NT2/D1 (cell line): ENCODE measurements at regions not wholly inside any gene's neighbourhood (a gene's known extent, or its start where the extent isn't known, plus 50 kb on each side); places are given as distances from the start of the nearest gene placed in this dataset.

Source experiments
- DNase-seq: peaks from one replicate; pipeline ENCODE4 v3.0.0-alpha.2; 2011; ENCODE audit warnings: low read depth, low spot score
- H3K27me3 ChIP-seq: 2 replicates; pipeline ENCODE4 v1.6.0; 2011; ENCODE audit warnings: mild to moderate bottlenecking; ENCODE audit not compliant: insufficient read length, insufficient read depth
- H3K36me3 ChIP-seq: 2 replicates; pipeline ENCODE4 v1.6.1; 2011; ENCODE audit warnings: mild to moderate bottlenecking, low read length, mixed read lengths; ENCODE audit not compliant: insufficient read depth, insufficient read length
- H3K4me1 ChIP-seq: 2 replicates; pipeline ENCODE4 v1.5.1; 2011; ENCODE audit not compliant: insufficient read depth, insufficient read length
- H3K4me3 ChIP-seq: 2 replicates; pipeline ENCODE4 v1.5.1; 2011; ENCODE audit warnings: low read depth; ENCODE audit not compliant: insufficient read length
- H3K9ac ChIP-seq: 2 replicates; pipeline ENCODE4 v1.6.0; 2011; ENCODE audit warnings: low read depth; ENCODE audit not compliant: insufficient read length
- H3K9me3 ChIP-seq: 2 replicates; pipeline ENCODE4 v1.5.1; 2011; ENCODE audit warnings: mild to moderate bottlenecking, low read length; ENCODE audit not compliant: insufficient read depth
- SUZ12 ChIP-seq: IDR thresholded peaks from 2 replicates; pipeline ENCODE4 v1.6.1; 2011; ENCODE audit not compliant: insufficient read length, insufficient read depth; ENCODE audit errors: extremely low read depth
- YY1 ChIP-seq: IDR thresholded peaks from 2 replicates; pipeline ENCODE4 v1.6.1; 2011; ENCODE audit not compliant: insufficient read length, insufficient read depth
- ZNF274 ChIP-seq: IDR thresholded peaks from 2 replicates; pipeline ENCODE4 v1.6.1; 2011; ENCODE audit warnings: mild to moderate bottlenecking, low read depth, low read length

DNA sequence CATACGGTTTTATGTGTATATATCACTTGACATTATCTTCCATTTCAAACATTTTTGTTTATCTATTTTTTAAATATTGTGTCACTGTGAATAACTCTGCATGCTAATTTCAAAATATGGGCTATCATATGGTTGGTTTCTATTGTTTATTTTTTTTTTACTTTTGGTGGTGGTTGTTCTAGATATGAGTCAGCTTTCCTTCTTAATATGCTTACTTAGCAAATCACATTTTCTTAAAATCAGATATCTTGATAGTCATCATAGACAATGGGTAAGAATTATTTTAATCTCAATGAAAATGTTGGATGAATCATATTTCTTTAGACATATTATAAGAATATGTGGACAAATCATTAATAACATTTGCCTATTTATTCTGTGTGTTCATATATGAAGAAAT, 881.5 kb downstream of the BRINP3 start:
- no peaks in the 10 kb centered on the region for H3K27me3 ChIP-seq
- DNase-seq, result no peak
- TF ChIP-seq ZNF274 (no peak), YY1 (no peak), SUZ12 (no peak)

DNA sequence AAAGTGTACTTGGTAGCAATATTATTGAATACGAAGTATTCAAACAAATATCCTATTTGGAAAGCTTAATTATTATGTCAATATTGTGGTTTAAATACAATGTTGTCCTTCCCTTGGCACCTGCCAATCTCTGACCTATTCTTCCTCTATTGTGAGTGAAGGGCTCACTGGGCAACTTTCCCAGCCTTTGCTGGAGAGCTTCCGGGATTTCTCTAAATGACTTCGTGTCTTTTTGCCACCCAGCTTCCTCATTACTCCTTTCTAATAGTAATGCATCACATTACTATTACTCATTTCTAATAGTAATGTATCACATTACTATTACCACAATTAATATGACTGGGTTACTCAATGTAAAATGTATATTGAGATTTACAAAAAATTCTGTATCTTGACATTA, 880.6 kb downstream of the BRINP3 start:
- Histone ChIP-seq H3K36me3 (no peaks in the 10 kb centered on the region), H3K9ac (no peak overlapping the region), H3K4me3 (no peak overlapping the region), H3K4me1 (no peaks in the 10 kb centered on the region), H3K27me3 (no peaks in the 10 kb centered on the region), H3K9me3 (no peaks in the 10 kb centered on the region)
- DNase-seq, result no peak
- TF ChIP-seq ZNF274 (no peak), SUZ12 (no peak), YY1 (no peak)

More for the DNA sequence above, 881.5 kb downstream of the BRINP3 start:
- Histone ChIP-seq H3K4me3 (no peak overlapping the region), H3K4me1 (no peaks in the 10 kb centered on the region), H3K9me3 (no peaks in the 10 kb centered on the region), H3K36me3 (no peaks in the 10 kb centered on the region), H3K9ac (no peak overlapping the region)

DNA sequence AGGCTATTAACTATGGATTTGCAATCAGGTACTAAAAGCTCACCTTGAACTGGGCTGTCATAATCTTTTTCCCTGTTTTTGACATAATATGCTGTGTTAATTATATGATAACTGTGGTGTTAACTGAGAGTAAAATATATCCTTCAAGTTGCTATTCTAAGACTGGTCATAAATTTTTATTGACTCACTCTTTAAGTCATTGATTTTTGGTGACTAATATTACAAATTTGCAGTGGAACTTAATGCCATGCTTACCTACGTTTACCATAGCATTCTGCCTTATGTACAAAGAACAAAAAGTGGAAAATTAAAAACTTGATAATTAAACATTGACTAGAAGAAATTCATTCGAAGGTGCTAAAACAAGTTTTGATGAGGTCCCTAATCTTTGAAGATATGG, 872.4 kb downstream of the BRINP3 start:
- no peaks in the 10 kb centered on the region for H3K4me1 ChIP-seq
- H3K4me3 ChIP-seq, result no peak overlapping the region
- DNase-seq, result no peak
- H3K36me3 ChIP-seq, result no peaks in the 10 kb centered on the region
- H3K9me3 ChIP-seq, result no peaks in the 10 kb centered on the region
- no peaks in the 10 kb centered on the region for H3K27me3 ChIP-seq
- no peak overlapping the region for H3K9ac ChIP-seq
- TF ChIP-seq SUZ12, result no peak
- no peak for TF ChIP-seq ZNF274
- no peak for TF ChIP-seq YY1

DNA sequence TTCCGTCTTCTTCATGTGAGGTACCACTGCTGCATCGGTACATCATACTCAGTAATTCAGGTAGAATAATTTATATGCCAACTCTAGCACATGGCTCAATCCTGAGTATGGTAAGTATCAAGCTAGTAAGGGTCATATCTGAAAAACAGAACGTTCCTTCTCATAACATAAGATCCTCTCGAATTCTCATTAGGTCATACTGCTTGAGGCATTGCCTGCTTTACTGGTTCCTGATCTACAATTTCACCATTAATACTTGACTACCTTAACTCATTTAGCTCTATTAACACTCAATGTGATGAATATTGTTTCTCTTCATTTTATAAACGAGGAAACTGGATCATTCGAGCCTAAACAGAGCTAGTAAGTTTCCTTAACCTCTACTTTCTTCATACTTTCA, 871.6 kb downstream of the BRINP3 start:
- H3K4me3 ChIP-seq, result no peak overlapping the region
- no peaks in the 10 kb centered on the region for H3K36me3 ChIP-seq
- no peaks in the 10 kb centered on the region for H3K27me3 ChIP-seq
- no peak for DNase-seq
- H3K4me1 ChIP-seq, result no peaks in the 10 kb centered on the region
- H3K9ac ChIP-seq, result no peak overlapping the region
- H3K9me3 ChIP-seq, result no peaks in the 10 kb centered on the region
- no peak for TF ChIP-seq ZNF274
- TF ChIP-seq YY1, result no peak
- no peak for TF ChIP-seq SUZ12

DNA sequence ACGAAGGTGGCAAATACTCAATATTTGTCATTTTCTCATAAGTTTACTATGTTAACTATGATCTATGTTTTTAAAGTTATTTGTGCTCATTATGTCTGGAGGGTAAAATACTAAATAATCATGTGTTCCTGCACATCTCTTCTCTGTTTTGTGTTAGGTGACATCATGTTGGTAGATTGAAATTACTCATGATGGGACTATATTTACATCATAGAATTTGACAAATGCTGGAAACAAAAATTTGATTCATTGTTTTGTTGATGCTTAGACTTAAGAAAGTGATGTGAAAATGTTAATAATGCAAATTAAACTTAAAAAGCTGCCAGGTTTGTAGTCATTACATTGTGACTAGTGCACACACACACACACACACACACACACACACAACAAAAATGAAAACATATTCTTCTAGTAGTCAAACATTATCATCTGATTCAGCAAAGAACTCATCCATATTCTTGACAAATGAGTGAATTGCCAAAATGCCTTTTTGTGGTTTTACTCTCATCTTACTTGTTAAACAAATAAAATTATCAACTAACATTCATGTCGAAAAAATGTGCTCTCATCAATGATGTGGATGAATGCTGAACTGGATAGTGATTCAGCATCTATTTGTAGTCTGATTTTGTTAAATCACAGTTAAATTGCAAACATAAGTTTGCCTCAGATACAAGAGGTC, 870.7 kb downstream of the BRINP3 start:
- no peaks in the 10 kb centered on the region for H3K9me3 ChIP-seq
- H3K27me3 ChIP-seq, result no peaks in the 10 kb centered on the region
- DNase-seq, result no peak
- H3K36me3 ChIP-seq, result no peaks in the 10 kb centered on the region
- no peaks in the 10 kb centered on the region for H3K4me1 ChIP-seq
- H3K4me3 ChIP-seq, result no peak overlapping the region
- no peak for TF ChIP-seq SUZ12
- no peak for TF ChIP-seq YY1
- TF ChIP-seq ZNF274, result no peak
- no peak overlapping the region for H3K9ac ChIP-seq

DNA sequence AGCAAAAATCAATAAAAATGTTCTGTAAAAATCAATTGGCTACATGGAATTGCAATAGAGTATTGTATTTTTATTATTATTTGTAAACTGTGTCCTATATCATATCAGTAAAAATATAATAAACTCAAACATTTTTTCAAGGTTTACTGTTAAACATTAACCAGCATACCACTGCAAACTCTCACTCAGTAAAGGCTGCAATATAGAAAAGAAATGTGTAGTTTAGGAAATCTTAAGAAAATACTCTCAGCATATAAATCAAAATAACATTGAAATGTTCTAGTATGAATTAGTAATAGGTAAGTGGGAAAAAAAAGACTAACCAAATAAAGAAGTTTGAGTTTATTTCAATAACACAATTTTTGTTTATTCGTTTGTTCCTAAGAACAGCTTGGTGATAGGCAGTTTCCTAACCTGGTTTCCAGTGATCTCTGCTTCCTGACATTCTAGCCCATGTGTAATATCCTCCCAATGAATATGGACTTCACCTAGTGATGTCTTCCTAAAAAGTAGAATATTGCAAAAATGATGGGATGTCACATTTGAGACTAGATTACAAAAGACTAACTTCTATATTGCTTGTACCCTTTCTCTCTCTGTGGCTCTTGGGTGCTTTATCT, 870.1 kb downstream of the BRINP3 start:
- Histone ChIP-seq H3K27me3 (no peaks in the 10 kb centered on the region), H3K9ac (no peak overlapping the region), H3K9me3 (no peaks in the 10 kb centered on the region), H3K4me1 (no peaks in the 10 kb centered on the region), H3K36me3 (no peaks in the 10 kb centered on the region), H3K4me3 (no peak overlapping the region)
- DNase-seq, result no peak
- TF ChIP-seq YY1 (no peak), SUZ12 (no peak), ZNF274 (no peak)

DNA sequence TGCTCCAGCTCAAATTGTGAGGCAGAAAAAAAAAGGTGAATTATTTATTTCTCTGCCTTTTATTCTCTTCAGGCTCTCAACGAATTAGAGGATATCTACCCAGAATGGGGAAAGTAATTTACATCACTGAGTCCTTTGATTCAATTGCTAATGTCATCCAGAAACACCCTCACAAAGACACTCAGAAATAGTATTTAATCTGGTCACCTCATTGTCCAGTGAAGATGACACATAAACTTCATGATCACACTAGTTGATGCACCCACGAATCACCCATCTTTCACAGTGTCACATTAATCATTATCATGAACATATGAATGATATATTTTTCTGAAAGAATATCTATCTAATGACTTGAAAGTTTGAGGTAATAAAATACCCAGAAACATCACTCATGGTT, 868.5 kb downstream of the BRINP3 start:
- H3K27me3 ChIP-seq, result no peaks in the 10 kb centered on the region
- no peak overlapping the region for H3K9ac ChIP-seq
- no peaks in the 10 kb centered on the region for H3K36me3 ChIP-seq
- TF ChIP-seq SUZ12 (no peak), ZNF274 (no peak), YY1 (no peak)
- no peak for DNase-seq
- H3K4me1 ChIP-seq, result no peaks in the 10 kb centered on the region
- no peaks in the 10 kb centered on the region for H3K9me3 ChIP-seq
- H3K4me3 ChIP-seq, result no peak overlapping the region
